ENCODE measurements at regions not wholly inside any gene's neighbourhood (a gene's known extent, or its start where the extent isn't known, plus 50 kb on each side); places are given as distances from the start of the nearest gene placed in this dataset.

DNA sequence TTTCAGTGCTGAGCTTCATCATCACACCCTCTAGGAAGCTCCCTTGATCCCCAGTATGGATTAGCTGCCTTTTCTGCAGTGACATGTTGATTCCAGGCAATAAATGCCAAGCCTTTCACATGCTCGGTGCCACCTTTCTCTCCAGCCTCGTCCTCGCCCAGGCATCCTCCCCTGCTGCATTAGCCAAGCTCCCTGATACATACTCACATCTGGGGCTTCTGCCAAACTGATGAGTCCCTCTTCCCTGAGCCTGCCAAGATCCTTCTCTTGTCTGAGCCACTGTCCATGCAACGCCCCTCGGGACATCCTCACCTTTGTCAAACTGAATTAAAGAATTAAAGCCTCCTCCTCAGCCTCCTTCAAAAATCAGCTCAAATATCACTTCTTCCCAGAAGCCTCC lies 538.5 kb upstream of the CDH11 start:
- no peak for TF ChIP-seq JUND (IDR thresholded peaks at IDR 0.05; ENCODE audit: low read length)
- no peak for TF ChIP-seq TAF1 (IDR thresholded peaks at IDR 0.05; ENCODE audit: low read depth, low read length)
- no peak for TF ChIP-seq PHF8 (conservative IDR thresholded peaks at IDR 0.05; ENCODE audit: low read depth, low read length)
- TF ChIP-seq EGR1 (IDR thresholded peaks at IDR 0.05; ENCODE audit: borderline replicate concordance, low read depth, low read length), result no peak
- no peak for TF ChIP-seq BACH1 (IDR thresholded peaks at IDR 0.05; ENCODE audit: low read length)
- no peak for TF ChIP-seq POLR2AphosphoS5 (IDR thresholded peaks at IDR 0.05; ENCODE audit: low read depth, low read length)
- TF ChIP-seq JUN (IDR thresholded peaks at IDR 0.05; ENCODE audit: low read depth, low read length), result no peak
- TF ChIP-seq, protein P1, sequence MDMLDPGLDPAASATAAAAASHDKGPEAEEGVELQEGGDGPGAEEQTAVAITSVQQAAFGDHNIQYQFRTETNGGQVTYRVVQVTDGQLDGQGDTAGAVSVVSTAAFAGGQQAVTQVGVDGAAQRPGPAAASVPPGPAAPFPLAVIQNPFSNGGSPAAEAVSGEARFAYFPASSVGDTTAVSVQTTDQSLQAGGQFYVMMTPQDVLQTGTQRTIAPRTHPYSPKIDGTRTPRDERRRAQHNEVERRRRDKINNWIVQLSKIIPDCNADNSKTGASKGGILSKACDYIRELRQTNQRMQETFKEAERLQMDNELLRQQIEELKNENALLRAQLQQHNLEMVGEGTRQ (IDR thresholded peaks at IDR 0.05; ENCODE audit: low read length), result no peak
- no peak for TF ChIP-seq BCL11A (IDR thresholded peaks at IDR 0.05; ENCODE audit: low read depth in 2 of 2, low read length in 2 of 2)
- TF ChIP-seq SUZ12 (IDR thresholded peaks at IDR 0.05; ENCODE audit: low read length), result no peak
- TF ChIP-seq YY1 (IDR thresholded peaks at IDR 0.05; ENCODE audit: low read depth, low read length), result no peak
- no peak overlapping the region for H4K8ac ChIP-seq (ENCODE audit: extremely low read depth, insufficient read depth, low read length)
- no peak overlapping the region for H3K27ac ChIP-seq (ENCODE audit: low read depth, low read length)
- H2AK5ac ChIP-seq (ENCODE audit: low read depth, low read length), result no peak overlapping the region
- H3K27me3 ChIP-seq (replicated peaks in 1 of 4; ENCODE audit: control insufficient read depth in 3 of 4, extremely low read depth in 1 of 4, insufficient read depth in 3 of 4, low read length in 3 of 4), result no peaks in the 10 kb centered on the region
- no peak for DNase-seq (ENCODE audit: low read depth in 1 of 2, low spot score in 2 of 2)
- no peak overlapping the region for H2AFZ ChIP-seq (ENCODE audit: low read length)
- H3K79me2 ChIP-seq (ENCODE audit: control insufficient read depth in 1 of 2, insufficient read depth in 2 of 2, low read length in 2 of 2), result no peaks in the 10 kb centered on the region
- no peak overlapping the region for H4K91ac ChIP-seq (replicated peaks; ENCODE audit: insufficient read length, low read length)
- no peak overlapping the region for H3K23ac ChIP-seq (ENCODE audit: insufficient read length)
- H3K18ac ChIP-seq (ENCODE audit: extremely low read depth, low read length), result no peak overlapping the region; the same call in 1 of the 2 replicates
- no peak overlapping the region for H3K4ac ChIP-seq (replicated peaks; ENCODE audit: insufficient read length, low read depth, low read length)
- H3K14ac ChIP-seq (ENCODE audit: insufficient read length), result no peak overlapping the region
- no peak overlapping the region for H3K4me3 ChIP-seq (ENCODE audit: extremely low read depth in 1 of 4, insufficient read depth in 2 of 4, low read depth in 3 of 4, low read length in 4 of 4)
- H3K9me3 ChIP-seq (ENCODE audit: insufficient read depth in 2 of 2, low read depth in 1 of 2, low read length in 1 of 2), result no peaks in the 10 kb centered on the region
- no peaks in the 10 kb centered on the region for H3K36me3 ChIP-seq (ENCODE audit: control insufficient read depth in 2 of 4, insufficient read depth in 4 of 4, low read length in 3 of 4)
- H3K4me1 ChIP-seq (replicated peaks in 1 of 4; ENCODE audit: control insufficient read depth in 3 of 4, insufficient read depth in 4 of 4, low read length in 3 of 4), result 0 out of 7 replicates have a peak, but pooled peaks cover 0 to under 1% (median 0%) of the 10 kb centered on the region in 4 experiments
- no peak overlapping the region for H2BK20ac ChIP-seq (ENCODE audit: low read length)
- no peak overlapping the region for H2BK5ac ChIP-seq (ENCODE audit: low read depth, low read length)
- H2BK12ac ChIP-seq (ENCODE audit: low read depth, low read length), result no peak overlapping the region
- H2BK15ac ChIP-seq (ENCODE audit: low read length), result no peak overlapping the region
- H4K5ac ChIP-seq (ENCODE audit: insufficient read length, low read depth, low read length), result no peak overlapping the region
- no peak overlapping the region for H3K4me2 ChIP-seq (ENCODE audit: insufficient read depth in 1 of 2, low read depth in 2 of 2, low read length in 2 of 2)
- no peaks in the 10 kb centered on the region for H4K20me1 ChIP-seq (replicated peaks in 1 of 2; ENCODE audit: control insufficient read depth in 1 of 2, insufficient read depth in 2 of 2, low read length in 2 of 2)
- ChIA-PET CTCF (ENCODE audit: partially characterized antibody) (interaction anchor here (0.5 to 1.5 kb wide), 4 partner anchors 22 to 399 kb away, joined by 3 read pairs; no protein-coding TSS in a partner anchor), POLR2A (ENCODE audit: partially characterized antibody) (no interaction called here)
- no peaks in the 10 kb centered on the region for H3K79me1 ChIP-seq (ENCODE audit: low read depth, low read length)
- no peak overlapping the region for H3K9ac ChIP-seq (replicated peaks in 1 of 4; ENCODE audit: extremely low read depth in 1 of 4, low read depth in 3 of 4, low read length in 3 of 4)
- no peaks in the 10 kb centered on the region for H3K23me2 ChIP-seq (ENCODE audit: low read depth, low read length)
- H3K56ac ChIP-seq (replicated peaks; ENCODE audit: insufficient read length, low read depth, low read length), result no peak overlapping the region
- 91% methylated on average over 5 of the region's 5 CpGs; no CpG with 5 or more reads in 1 of the 2 experiments for WGBS, 2 experiments (ENCODE audit: extremely low coverage in 1 of 2, insufficient coverage in 1 of 2, insufficient read length in 1 of 2, insufficient replicate concordance in 2 of 2, low coverage in 1 of 2, low lambda C conversion rate in 2 of 2, missing lambda C conversion rate in 1 of 2)
- no peak overlapping the region for H2BK120ac ChIP-seq (replicated peaks; ENCODE audit: low read depth, low read length)
- no peak for FAIRE-seq

Data from H1 (cell line).